OCI-LY1 (cell line): ENCODE measurements at regions not wholly inside any gene's neighbourhood (a gene's known extent, or its start where the extent isn't known, plus 50 kb on each side); places are given as distances from the start of the nearest gene placed in this dataset.

Experiments
- H2AFZ ChIP-seq: fragments of 200-600 bp; sonication (generic), shearing (Covaris generic); 2 replicates; pipeline ENCODE4 v1.6.0; 2014; ENCODE audit warnings: antibody characterized with exemption, mild to moderate bottlenecking, low read length
- H3F3A ChIP-seq: fragments of 200-600 bp; sonication (generic), shearing (Covaris generic); 2 replicates; pipeline ENCODE4 v1.6.0; 2014; ENCODE audit warnings: mild to moderate bottlenecking, antibody characterized with exemption, low read length, moderate library complexity; ENCODE audit not compliant: insufficient read depth
- H3K27ac ChIP-seq: fragments of 200-600 bp; sonication (generic); 2 replicates; pipeline ENCODE4 v1.5.1; 2014; ENCODE audit warnings: low read length, mixed run types, mild to moderate bottlenecking, low read depth; ENCODE audit not compliant: poor library complexity, severe bottlenecking
- H3K27me3 ChIP-seq: fragments of 200-600 bp; sonication (generic); 2 replicates; pipeline ENCODE4 v1.6.0; 2014; ENCODE audit warnings: antibody characterized with exemption, mild to moderate bottlenecking, low read length, moderate library complexity; ENCODE audit not compliant: insufficient read depth
- H3K36me3 ChIP-seq: fragments of 200-600 bp; sonication (generic); 2 replicates; pipeline ENCODE4 v1.6.1; 2014; ENCODE audit warnings: mild to moderate bottlenecking, antibody characterized with exemption, low read length, moderate library complexity, mixed read lengths; ENCODE audit not compliant: insufficient read depth
- H3K4me1 ChIP-seq: fragments of 200-600 bp; sonication (generic); 2 replicates; pipeline ENCODE4 v1.5.1; 2014; ENCODE audit warnings: mild to moderate bottlenecking, low read length, moderate library complexity; ENCODE audit not compliant: insufficient read depth, severe bottlenecking
- H3K4me2 ChIP-seq: fragments of 200-600 bp; sonication (generic), shearing (Covaris generic); 2 replicates; pipeline ENCODE4 v1.6.1; 2014; ENCODE audit warnings: low read length
- H3K4me3 ChIP-seq: fragments of 200-600 bp; sonication (generic); 2 replicates; pipeline ENCODE4 v1.5.1; 2014; ENCODE audit warnings: low read length, low read depth, mild to moderate bottlenecking, mixed read lengths; ENCODE audit not compliant: poor library complexity, severe bottlenecking
- H3K79me2 ChIP-seq: fragments of 200-600 bp; shearing (Covaris generic); 2 replicates; pipeline ENCODE4 v1.6.1; 2016; ENCODE audit warnings: mixed run types, low read length, mixed read lengths; ENCODE audit not compliant: insufficient read depth
- H3K9ac ChIP-seq: fragments of 200-600 bp; sonication (generic), shearing (Covaris generic); 2 replicates; pipeline ENCODE4 v1.6.1; 2014; ENCODE audit warnings: mild to moderate bottlenecking, low read length, mixed read lengths
- H3K9me2 ChIP-seq: fragments of 200-600 bp; sonication (generic), shearing (Covaris generic); 2 replicates; pipeline ENCODE4 v1.6.1; 2014; ENCODE audit warnings: low read depth, mild to moderate bottlenecking, low read length, mixed read lengths
- H3K9me3 ChIP-seq: fragments of 200-600 bp; shearing (Covaris generic); 2 replicates; pipeline ENCODE4 v1.6.1; 2014; ENCODE audit warnings: low read length, mixed read lengths
- H4K20me1 ChIP-seq: fragments of 200-600 bp; sonication (generic), shearing (Covaris generic); 2 replicates; pipeline ENCODE4 v1.6.0; 2016; ENCODE audit warnings: mild to moderate bottlenecking, low read length; ENCODE audit not compliant: insufficient read depth
- CTCF ChIP-seq: fragments of 200-600 bp; sonication (generic), shearing (Covaris generic); IDR thresholded peaks from 2 replicates; pipeline ENCODE4 v1.5.1; 2017; ENCODE audit warnings: mild to moderate bottlenecking, antibody characterized with exemption, low read length, moderate library complexity, mixed read lengths
- EZH2 ChIP-seq: fragments of 200-600 bp; sonication (generic), shearing (Covaris generic); IDR thresholded peaks from 2 replicates; pipeline ENCODE4 v1.8.0; 2017; ENCODE audit warnings: borderline replicate concordance, mixed run types, mild to moderate bottlenecking, antibody characterized with exemption, low read length, moderate library complexity, mixed read lengths

GRCh38 chr2:192247456-192247855 lies 52.7 kb upstream of the TMEFF2 start:
- no peaks in the 10 kb centered on the region for H3K9me3 ChIP-seq
- H3K4me3 ChIP-seq = no peak overlapping the region
- H2AFZ ChIP-seq = no peak overlapping the region
- no peak overlapping the region for H3K9ac ChIP-seq
- H3K9me2 ChIP-seq = no peaks in the 10 kb centered on the region
- no peak overlapping the region for H3K27ac ChIP-seq
- no peak for TF ChIP-seq EZH2
- TF ChIP-seq CTCF = no peak
- no peaks in the 10 kb centered on the region for H3K36me3 ChIP-seq
- H3K4me2 ChIP-seq = no peak overlapping the region
- no peaks in the 10 kb centered on the region for H3K27me3 ChIP-seq
- no peaks in the 10 kb centered on the region for H3K79me2 ChIP-seq
- no peaks in the 10 kb centered on the region for H3K4me1 ChIP-seq
- H4K20me1 ChIP-seq = no peaks in the 10 kb centered on the region
- H3F3A ChIP-seq = no peaks in the 10 kb centered on the region

- Histone ChIP-seq H3K4me1 (no peaks in the 10 kb centered on the region), H3K9ac (no peak overlapping the region), H3K9me2 (no peaks in the 10 kb centered on the region), H3K27me3 (no peaks in the 10 kb centered on the region), H3K4me3 (no peak overlapping the region), H3K27ac (no peak overlapping the region), H3K9me3 (no peaks in the 10 kb centered on the region), H2AFZ (no peak overlapping the region), H3K36me3 (no peaks in the 10 kb centered on the region), H3F3A (no peaks in the 10 kb centered on the region), H4K20me1 (no peaks in the 10 kb centered on the region), H3K4me2 (no peak overlapping the region), H3K79me2 (no peaks in the 10 kb centered on the region)
- TF ChIP-seq CTCF (no peak), EZH2 (no peak)
These were observed 51.6 kb upstream of the TMEFF2 start for GRCh38 chr2:192246297-192246696.

GRCh38 chr2:192245329-192245728 lies 50.6 kb upstream of the TMEFF2 start:
- Histone ChIP-seq H3K4me3 (no peak overlapping the region), H3K9me3 (no peaks in the 10 kb centered on the region), H3K4me2 (no peak overlapping the region), H3K9ac (no peak overlapping the region), H3K36me3 (no peaks in the 10 kb centered on the region), H3K27me3 (no peaks in the 10 kb centered on the region), H2AFZ (no peak overlapping the region), H3K79me2 (no peaks in the 10 kb centered on the region), H3K27ac (no peak overlapping the region), H3F3A (no peaks in the 10 kb centered on the region), H3K9me2 (no peaks in the 10 kb centered on the region), H3K4me1 (no peaks in the 10 kb centered on the region), H4K20me1 (no peaks in the 10 kb centered on the region)
- TF ChIP-seq CTCF = no peak
